ENCODE measurements at regions not wholly inside any gene's neighbourhood (a gene's known extent, or its start where the extent isn't known, plus 50 kb on each side); places are given as distances from the start of the nearest gene placed in this dataset.
"Not testable (repeated sequence)": the region's sequence is repeated elsewhere in the genome, so short reads cannot be mapped to it uniquely, and the experiment has no call there.

GRCh38 chr7:97381815-97382554, 264.5 kb downstream of the SDHAF3 start:
- DNase-seq, result no peak

- DNase-seq, result no peak
These were observed 272.6 kb downstream of the SDHAF3 start for GRCh38 chr7:97390052-97390451.

GRCh38 chr7:97390915-97391593, 273.6 kb downstream of the SDHAF3 start:
- no peak for DNase-seq

DNA sequence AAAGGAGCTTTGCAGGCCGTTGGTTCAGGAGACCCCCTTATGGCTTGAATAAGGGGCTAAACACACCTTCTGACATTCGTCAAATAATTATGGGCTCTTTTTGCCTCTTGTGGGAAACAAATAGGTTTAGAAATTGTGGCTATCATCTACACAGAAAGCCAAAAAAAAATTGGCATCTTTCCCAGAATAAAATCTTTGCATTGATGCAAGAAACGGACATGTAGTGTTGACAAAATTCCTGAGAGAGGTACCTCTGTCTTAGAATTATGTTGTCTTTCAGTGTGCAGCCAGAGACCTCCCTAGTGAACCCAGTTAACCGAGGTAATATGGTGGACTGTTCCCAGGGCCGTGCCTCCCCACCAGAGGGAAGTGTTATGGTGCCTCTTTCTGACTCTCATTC, 283.9 kb downstream of the SDHAF3 start:
- DNase-seq, result no peak

GRCh38 chr7:97405835-97406234, 288.3 kb downstream of the SDHAF3 start:
- DNase-seq, result no peak

- DNase-seq, result no peak
These were observed 289.6 kb downstream of the SDHAF3 start for GRCh38 chr7:97407106-97407505.

DNA sequence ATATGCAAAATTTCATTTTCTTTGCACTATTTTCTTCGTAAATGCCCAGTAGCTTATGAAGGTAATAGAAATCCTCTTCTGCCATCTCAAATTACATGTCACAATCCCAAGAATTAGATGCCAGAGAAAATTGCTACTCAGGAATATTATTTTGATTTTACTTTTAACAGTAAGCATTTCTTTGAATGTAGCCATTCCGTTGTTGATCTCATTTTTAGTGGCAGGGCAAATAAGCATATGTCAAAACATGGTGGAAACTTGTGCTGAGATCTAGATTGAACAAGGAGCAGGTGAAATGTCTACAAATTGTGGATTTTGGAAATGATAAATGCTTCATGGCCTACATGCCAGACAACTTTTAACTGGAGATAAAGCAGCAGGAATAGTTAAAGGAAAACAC, 291.8 kb downstream of the SDHAF3 start:
- no peak for DNase-seq

DNA sequence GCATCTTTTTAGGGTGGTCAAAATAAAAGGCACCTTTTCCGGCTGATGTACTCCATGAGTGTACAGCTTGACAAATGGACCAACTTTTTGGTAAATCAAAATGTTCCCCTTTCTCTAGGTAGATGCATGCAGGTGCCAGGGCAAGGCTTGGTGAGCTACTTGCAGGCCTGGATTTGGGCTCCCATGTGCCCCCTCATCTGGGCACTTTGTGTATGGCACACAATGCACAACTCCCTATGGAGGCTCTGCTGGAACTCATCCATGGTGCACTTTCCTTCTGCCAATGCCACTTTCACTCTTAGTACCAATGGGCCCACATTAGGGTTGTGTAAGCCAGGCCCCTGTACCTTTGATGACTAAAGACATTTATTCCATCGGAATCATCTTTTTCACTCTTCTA, 300.8 kb downstream of the SDHAF3 start:
- DNase-seq, result no peak

DNA sequence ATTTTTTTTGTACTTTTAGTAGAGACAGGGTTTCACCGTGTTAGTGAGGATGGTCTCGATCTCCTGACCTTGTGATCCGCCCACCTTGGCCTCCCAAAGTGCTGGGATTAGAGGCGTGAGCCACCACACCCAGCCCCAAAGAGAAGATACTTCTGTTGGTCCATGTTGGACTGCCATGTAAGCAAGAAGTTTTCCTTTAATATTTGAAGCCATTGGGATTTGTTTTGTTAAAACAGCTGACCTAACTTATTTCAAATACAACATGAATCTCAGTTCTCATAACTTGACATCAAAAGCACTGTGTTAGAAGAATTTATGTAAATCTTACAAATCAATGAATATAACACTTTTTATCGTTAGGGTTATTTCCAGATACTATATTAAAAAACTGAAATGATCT, 302.4 kb downstream of the SDHAF3 start:
- no peak for DNase-seq

- DNase-seq, result no peak
These were observed 303.9 kb downstream of the SDHAF3 start for GRCh38 chr7:97421307-97421930.

DNA sequence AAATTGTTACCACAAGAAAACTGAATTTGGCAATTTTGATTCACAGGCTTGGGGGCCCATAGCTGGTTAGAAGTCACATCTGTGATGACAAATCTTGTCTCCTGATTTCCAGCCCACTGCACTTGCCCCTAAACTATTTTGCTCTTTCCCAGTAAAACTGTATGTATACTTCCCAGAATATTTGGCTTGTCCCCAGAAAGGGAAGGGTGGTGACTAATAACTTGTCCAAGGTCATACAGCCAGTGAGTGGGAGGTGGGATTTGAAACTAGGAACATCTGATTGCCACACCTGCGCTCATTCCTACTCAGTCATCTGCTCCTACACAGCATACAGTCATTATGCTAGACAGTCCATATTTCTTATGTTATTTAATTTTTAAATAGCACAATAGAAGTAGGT, 304.5 kb downstream of the SDHAF3 start:
- DNase-seq, result no peak

- no peak for DNase-seq
These were observed 301.9 kb upstream of the TAC1 start for GRCh38 chr7:97430006-97430405.

DNA sequence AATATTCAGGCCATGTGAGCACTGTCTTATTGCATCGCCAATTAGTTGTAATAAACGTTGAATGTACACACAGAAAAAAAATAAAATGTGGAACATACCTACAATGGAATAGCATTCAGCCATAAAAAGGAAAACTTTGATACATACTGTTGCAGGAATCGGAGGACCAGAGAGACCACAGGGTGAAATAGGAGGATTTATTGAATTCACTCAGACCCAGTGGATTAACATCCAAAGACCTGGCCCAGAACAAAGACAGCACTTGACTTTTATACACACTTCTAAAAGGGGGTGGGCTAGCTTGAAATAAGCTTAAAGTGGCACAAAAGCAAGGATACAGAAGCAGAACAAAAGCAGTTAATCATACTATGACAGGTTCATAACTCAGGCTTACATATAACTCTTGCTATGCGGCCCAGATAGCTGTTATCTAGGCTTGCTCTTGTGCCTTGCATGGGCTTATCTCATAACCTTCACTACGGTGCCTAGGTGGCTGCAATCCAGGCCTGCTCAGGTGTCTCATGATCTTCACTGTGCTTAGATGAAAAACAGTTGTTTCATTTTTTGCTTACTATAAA, 292.2 kb upstream of the TAC1 start:
- no peak for DNase-seq

DNA sequence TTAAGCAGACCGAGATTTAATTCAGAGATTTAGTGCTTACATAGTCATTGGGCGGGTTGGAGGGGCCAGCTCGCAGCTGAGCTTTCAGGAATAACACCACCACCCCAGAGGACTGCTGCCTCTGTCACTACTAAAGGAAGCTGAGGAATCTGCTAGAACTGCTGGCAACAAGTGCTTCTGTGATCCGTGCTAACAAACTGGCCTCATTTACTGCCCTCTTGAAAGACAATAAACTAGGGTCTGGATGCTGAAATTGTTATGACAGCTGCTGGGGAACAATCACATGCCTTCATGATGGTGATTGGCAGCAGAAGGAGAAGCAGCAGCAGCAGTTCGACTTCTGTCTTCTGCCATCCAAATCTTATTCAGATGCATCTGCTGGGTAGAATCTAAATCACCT, 285.5 kb upstream of the TAC1 start:
- no peak for DNase-seq

DNA sequence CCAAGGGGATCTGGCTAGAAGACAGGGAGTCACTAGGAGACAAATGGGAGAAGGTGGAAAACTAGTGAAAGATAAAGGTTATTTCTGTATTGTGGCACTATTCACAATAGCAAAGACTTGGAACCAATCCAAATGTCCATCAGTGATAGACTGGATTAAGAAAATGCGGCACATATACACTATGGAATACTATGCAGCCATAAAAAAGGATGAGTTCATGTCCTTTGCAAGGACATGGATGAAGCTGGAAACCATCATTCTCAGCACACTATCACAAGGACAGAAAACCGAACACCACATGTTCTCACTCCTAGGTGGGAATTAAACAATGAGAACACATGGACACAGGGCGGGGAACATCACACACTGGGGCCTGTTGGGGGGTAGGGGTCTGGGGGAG, 282.4 kb upstream of the TAC1 start:
- not testable (repeated sequence) for DNase-seq

DNA sequence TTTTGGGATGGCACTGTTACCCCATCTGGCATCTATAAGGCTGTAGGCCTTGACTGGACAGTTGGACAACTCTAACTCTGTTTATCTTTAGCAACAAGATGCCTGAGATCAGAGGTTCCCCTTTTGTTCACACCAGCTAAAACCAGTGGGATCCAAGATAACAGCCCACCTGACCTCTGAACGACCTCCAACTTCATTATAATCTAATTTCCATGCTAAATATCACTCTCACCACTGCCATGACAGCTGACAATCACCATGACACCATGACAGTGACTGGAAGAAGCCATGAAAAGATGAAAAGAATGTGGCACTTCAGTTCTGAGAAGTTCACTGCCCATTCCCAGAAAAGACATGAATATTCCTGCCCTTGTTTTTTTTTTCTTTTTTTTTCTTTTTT, 281.4 kb upstream of the TAC1 start:
- no peak for DNase-seq

GRCh38 chr7:97454636-97455035, 277.2 kb upstream of the TAC1 start:
- DNase-seq, result no peak

- no peak for DNase-seq
These were observed 274.8 kb upstream of the TAC1 start for GRCh38 chr7:97457054-97457453.

GRCh38 chr7:97460433-97460832, 271.5 kb upstream of the TAC1 start:
- DNase-seq, result no peak

DNA sequence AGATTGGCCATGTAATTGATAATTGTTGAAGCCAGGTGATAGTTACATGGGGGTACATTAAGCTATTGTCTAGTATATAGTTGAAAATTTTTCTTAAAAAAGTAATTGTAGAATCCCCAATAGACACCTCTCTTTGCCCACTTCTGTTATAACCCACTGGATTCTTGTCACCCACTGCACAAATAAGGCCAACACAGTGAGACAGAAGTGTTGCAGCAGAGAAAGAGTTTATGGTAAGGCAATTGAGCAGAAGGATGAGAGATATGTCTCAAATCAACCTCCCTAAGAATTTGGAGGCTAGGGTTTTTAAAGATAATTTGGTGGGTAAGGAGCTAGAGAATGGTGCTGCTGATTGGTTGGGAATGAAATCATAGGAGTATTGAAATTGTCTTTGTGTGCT, 270.3 kb upstream of the TAC1 start:
- DNase-seq, result no peak

DNA sequence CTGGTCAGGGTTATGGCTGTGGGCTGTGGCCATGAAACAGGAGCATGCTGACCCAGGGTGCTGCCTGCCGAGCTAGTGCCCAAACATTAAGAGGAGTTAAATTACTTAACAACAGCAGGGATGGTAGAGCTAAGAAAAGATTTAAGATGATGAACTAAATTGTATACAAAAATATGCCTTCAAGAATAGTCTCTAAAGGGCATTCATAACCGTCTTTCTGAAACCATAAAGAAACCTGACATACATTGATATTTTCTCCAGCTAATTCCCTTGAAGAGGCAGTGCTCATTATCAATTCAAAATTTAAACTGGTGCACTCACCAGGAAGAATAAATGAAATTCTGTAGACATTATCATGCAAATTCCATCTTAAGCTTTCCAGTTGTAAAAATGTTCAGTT, 265.8 kb upstream of the TAC1 start:
- DNase-seq, result no peak

DNA sequence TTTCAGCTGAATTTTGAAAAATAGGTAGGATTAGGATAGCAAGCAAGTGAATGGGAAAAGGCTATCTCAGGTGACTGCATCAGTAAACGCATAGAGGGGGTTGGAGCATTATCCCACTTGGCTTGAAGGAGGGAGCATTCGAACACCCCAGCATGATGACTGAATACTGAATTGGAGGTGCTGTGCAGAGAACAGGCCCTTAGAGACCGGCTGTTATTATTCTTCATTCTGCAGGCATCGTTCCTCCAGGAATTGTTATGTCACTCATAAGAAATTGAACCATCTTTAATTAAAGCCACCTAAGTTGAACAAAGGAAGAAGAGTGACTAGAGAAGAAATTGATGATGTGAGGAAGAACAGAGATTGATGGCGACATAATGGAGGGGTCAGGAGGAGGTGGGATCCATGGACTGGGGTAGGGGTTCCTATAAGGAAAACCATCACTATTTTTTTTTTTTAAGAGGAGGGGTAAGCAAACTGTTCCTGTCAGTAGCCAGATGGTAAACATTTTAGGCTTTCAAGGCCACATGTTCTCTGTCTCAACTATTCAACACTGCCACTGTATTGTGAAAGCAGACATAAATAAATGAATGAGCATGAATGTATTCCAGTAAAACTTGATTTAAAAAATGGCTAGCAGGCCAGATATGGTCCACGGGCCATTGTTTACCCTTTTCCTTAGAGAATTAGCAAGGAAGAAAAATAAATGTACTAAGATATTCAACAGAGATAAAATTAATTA, 264.7 kb upstream of the TAC1 start:
- DNase-seq, result no peak

DNA sequence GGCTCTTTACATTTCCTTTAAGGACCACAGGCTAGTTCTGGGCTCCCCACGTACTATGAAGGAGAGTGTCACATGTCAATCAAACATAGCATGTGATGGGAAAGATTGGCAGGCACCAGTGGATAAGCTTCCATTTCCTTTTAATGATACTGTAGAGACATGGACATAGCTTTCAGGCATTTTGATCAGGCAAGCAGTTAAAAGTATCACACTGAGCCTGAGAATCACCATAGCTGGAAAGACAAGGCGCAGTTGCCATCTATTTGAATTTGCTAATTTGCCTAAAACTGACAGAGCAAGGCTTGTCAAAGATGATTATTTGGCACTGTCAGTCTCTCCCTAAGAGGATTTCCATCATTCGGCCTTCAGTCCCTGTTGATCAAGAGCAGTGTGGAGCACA, 263.4 kb upstream of the TAC1 start:
- DNase-seq, result no peak

Measured in occipital lobe (tissue), 1 donor.